HL-60 (cell line): ENCODE measurements at regions not wholly inside any gene's neighbourhood (a gene's known extent, or its start where the extent isn't known, plus 50 kb on each side); places are given as distances from the start of the nearest gene placed in this dataset.
"Not testable (repeated sequence)": the region's sequence is repeated elsewhere in the genome, so short reads cannot be mapped to it uniquely, and the experiment has no call there.

Experiments used
- DNase-seq, 2 experiments: peaks; one replicate each; pipeline ENCODE4 v3.0.0-alpha.2; 2010 to 2020; ENCODE audit warnings: low read depth in 1 of 2, low spot score in 1 of 2
- H3K27ac ChIP-seq: fragments of 250-450 bp; sonication (Bioruptor Pico); replicated peaks from 2 replicates; pipeline ENCODE4 v1.5.1; 2020; ENCODE audit warnings: mild to moderate bottlenecking, moderate library complexity
- H3K27me3 ChIP-seq: fragments of 250-450 bp; sonication (Bioruptor Pico); 2 replicates; pipeline ENCODE4 v1.5.1; 2021; ENCODE audit warnings: mild to moderate bottlenecking, moderate library complexity; ENCODE audit not compliant: insufficient read depth, poor library complexity, severe bottlenecking
- H3K4me3 ChIP-seq: replicated peaks from 2 replicates; pipeline ENCODE4 v1.5.1; 2011; ENCODE audit warnings: mild to moderate bottlenecking, control low read depth, low read length; ENCODE audit not compliant: insufficient read depth
- GABPA ChIP-seq: IDR thresholded peaks from 2 replicates; pipeline ENCODE4 v1.6.1; 2012; ENCODE audit warnings: low read depth
- POLR2AphosphoS5 ChIP-seq: IDR thresholded peaks from 2 replicates; pipeline ENCODE4 v1.6.1; 2012; ENCODE audit warnings: low read depth
- SPI1 ChIP-seq: IDR thresholded peaks from 2 replicates; pipeline ENCODE4 v1.6.1; 2012; ENCODE audit warnings: low read depth, mild to moderate bottlenecking, borderline replicate concordance
- TF ChIP-seq, protein P1 (sequence below): IDR thresholded peaks from 2 replicates; pipeline ENCODE4 v1.6.1; 2012; ENCODE audit warnings: low read depth; ENCODE audit not compliant: insufficient replicate concordance
- TF ChIP-seq, protein P2 (sequence below): IDR thresholded peaks from one replicate; pipeline ENCODE4 v1.5.1; 2011; ENCODE audit warnings: low read length, control low read depth, inconsistent platforms; ENCODE audit not compliant: insufficient read depth

DNA sequence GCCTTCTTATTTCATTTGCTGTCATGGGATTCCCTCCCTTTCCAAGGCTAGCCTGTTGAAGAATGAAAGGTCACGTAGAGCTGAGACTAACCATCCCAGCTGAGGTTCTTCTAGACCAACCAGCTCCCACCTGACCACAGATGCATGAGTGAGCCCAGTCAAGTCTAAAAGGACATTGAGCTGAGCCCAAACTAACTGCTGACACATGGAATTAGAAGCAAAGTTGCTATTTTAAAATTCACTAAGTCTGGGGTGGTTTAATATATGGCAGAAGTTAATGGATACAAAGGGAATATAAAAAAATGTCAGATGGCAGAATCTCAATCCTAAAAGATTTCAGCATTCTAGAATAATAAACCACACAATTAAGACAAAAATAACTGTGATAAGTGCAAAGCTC lies 118.9 kb upstream of the RASGEF1B start:
- Histone ChIP-seq H3K27ac (no peak overlapping the region), H3K27me3 (no peaks in the 10 kb centered on the region), H3K4me3 (no peak overlapping the region)
- no peak for DNase-seq
- TF ChIP-seq POLR2AphosphoS5 (no peak), SPI1 (no peak), GABPA (no peak)
- TF ChIP-seq, protein P1, sequence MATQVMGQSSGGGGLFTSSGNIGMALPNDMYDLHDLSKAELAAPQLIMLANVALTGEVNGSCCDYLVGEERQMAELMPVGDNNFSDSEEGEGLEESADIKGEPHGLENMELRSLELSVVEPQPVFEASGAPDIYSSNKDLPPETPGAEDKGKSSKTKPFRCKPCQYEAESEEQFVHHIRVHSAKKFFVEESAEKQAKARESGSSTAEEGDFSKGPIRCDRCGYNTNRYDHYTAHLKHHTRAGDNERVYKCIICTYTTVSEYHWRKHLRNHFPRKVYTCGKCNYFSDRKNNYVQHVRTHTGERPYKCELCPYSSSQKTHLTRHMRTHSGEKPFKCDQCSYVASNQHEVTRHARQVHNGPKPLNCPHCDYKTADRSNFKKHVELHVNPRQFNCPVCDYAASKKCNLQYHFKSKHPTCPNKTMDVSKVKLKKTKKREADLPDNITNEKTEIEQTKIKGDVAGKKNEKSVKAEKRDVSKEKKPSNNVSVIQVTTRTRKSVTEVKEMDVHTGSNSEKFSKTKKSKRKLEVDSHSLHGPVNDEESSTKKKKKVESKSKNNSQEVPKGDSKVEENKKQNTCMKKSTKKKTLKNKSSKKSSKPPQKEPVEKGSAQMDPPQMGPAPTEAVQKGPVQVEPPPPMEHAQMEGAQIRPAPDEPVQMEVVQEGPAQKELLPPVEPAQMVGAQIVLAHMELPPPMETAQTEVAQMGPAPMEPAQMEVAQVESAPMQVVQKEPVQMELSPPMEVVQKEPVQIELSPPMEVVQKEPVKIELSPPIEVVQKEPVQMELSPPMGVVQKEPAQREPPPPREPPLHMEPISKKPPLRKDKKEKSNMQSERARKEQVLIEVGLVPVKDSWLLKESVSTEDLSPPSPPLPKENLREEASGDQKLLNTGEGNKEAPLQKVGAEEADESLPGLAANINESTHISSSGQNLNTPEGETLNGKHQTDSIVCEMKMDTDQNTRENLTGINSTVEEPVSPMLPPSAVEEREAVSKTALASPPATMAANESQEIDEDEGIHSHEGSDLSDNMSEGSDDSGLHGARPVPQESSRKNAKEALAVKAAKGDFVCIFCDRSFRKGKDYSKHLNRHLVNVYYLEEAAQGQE, result no peak
- TF ChIP-seq, protein P2, sequence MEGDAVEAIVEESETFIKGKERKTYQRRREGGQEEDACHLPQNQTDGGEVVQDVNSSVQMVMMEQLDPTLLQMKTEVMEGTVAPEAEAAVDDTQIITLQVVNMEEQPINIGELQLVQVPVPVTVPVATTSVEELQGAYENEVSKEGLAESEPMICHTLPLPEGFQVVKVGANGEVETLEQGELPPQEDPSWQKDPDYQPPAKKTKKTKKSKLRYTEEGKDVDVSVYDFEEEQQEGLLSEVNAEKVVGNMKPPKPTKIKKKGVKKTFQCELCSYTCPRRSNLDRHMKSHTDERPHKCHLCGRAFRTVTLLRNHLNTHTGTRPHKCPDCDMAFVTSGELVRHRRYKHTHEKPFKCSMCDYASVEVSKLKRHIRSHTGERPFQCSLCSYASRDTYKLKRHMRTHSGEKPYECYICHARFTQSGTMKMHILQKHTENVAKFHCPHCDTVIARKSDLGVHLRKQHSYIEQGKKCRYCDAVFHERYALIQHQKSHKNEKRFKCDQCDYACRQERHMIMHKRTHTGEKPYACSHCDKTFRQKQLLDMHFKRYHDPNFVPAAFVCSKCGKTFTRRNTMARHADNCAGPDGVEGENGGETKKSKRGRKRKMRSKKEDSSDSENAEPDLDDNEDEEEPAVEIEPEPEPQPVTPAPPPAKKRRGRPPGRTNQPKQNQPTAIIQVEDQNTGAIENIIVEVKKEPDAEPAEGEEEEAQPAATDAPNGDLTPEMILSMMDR, result no peak

DNA sequence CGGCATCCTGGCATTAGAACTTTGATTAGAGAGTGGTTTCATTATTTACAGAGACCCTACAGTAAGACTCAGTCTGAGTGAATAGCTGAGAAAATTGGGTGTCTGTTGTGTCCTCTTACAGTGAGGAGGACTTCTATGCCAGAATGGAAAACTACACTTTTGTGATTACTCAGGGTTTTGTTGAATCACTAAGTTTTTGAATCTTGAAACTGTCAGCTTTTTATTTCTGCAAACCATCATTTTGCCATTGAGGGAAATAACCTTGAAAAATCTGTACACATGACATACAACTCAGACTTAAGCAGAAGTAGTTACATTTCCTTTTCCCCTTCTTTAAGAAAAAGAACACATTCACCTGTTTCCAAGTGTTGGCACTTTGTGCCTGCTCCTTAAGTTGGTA lies 117.6 kb upstream of the RASGEF1B start:
- H3K4me3 ChIP-seq, result no peak overlapping the region
- TF ChIP-seq GABPA (no peak), POLR2AphosphoS5 (no peak), SPI1 (no peak)
- TF ChIP-seq, protein P1, result no peak
- TF ChIP-seq, protein P2, result no peak
- DNase-seq, result no peak
- H3K27me3 ChIP-seq, result no peaks in the 10 kb centered on the region
- no peak overlapping the region for H3K27ac ChIP-seq

DNA sequence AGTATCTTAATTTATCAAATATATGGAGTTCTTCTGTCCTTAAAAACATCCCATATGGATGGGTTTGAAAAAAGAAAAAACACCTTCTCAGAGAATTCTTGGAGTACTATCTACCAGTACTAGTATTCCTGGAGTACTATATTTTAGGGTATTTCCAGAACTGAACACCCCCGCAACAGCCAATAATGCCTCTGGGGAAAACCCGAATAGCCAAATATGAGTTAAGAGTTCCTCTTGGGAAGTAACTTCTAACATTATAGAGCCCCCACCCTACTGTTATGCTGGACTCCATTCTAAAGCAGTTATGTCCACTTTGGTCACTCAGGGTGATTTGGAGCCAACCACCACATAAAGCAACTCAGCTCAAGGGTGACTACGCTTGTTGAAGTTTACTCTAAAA lies 115.0 kb upstream of the RASGEF1B start:
- H3K4me3 ChIP-seq, result no peak overlapping the region
- H3K27me3 ChIP-seq, result no peaks in the 10 kb centered on the region
- TF ChIP-seq GABPA (no peak), POLR2AphosphoS5 (no peak), SPI1 (no peak)
- TF ChIP-seq, protein P2, result no peak
- TF ChIP-seq, protein P1, result no peak
- H3K27ac ChIP-seq, result no peak overlapping the region
- no peak for DNase-seq

DNA sequence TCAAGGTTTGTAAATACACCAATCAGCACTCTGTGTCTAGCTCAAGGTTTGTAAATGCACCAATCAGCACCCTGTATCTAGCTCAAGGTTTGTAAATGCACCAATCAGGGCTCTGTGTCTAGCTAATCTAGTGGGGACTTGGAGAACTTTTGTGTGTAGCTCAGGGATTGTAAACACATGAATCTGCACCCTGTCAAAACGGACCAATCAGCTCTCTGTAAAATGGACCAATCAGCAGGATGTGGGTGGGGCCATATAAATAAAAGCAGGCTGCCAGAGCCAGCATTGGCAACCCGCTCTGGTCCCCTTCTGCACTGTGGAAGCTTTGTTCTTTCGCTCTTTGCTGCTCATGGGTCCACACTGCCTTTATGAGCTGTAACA lies 109.3 kb upstream of the RASGEF1B start:
- not testable (repeated sequence) for H3K27ac ChIP-seq, H3K4me3 ChIP-seq, DNase-seq, H3K27me3 ChIP-seq
